ENCODE measurements at regions not wholly inside any gene's neighbourhood (a gene's known extent, or its start where the extent isn't known, plus 50 kb on each side); places are given as distances from the start of the nearest gene placed in this dataset.

- no peak for DNase-seq (ENCODE audit: low read depth in 3 of 3)
These were observed 349.7 kb downstream of the LIG4 start for GRCh38 chr13:107865643-107866031.

DNA sequence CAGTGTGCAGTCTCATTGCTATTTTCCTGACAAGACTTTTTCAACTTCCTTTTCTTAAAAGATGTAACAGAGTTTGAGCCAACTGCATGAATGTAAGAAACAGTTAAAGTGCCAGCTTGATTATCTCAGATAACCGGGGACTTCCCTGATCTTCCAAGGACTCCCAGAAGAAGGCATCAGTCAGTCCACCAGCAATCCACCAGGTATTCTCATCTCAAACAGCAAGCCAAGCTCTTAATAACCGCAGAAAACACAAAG lies 350.1 kb downstream of the LIG4 start:
- DNase-seq (ENCODE audit: low read depth in 3 of 3) = no peak

- DNase-seq (ENCODE audit: low read depth in 3 of 3) = no peak
These were observed 350.6 kb downstream of the LIG4 start for GRCh38 chr13:107864543-107865317.

DNA sequence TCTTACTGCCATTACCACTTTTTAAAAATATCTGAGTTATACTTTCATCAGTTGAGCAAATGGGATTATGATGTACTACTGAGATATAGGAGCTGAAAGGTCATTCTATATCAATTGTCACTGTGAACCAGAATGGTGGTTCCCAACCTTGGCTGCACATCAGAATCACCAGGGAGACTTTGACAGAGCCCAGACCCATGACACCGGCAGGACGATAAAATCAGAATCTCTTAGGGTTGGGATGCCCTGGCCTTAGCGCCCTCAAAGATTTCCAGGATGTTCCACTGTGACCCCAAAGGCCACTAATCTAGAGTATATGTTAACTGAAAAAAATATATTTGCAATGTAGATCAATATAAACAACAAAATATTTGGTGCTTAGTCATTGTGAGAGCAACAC lies 355.1 kb downstream of the LIG4 start:
- DNase-seq (ENCODE audit: low read depth in 3 of 3) = no peak

DNA sequence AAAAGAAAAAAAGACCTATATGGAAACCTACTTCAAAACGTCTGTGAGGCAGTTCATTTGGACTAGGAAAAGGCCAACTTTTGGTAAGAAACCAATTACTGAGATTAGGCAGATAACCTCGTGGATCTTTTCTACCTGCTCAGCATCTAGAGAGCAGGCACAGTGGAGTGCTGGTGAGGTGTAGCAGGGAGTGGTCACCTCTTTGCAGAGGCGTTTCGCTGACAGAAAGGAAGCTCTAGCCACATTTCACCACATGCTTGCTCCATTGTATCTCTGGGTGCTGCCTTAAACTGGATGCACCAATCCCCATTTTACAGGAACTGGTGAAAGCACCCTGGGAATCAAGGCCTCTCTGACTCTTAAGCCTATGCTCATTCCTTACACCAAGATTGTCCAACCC lies 360.5 kb downstream of the LIG4 start:
- DNase-seq (ENCODE audit: low read depth in 3 of 3) = no peak

- DNase-seq (ENCODE audit: low read depth in 3 of 3) = no peak
These were observed 363.3 kb downstream of the LIG4 start for GRCh38 chr13:107852072-107852471.

GRCh38 chr13:107851670-107852069 lies 363.7 kb downstream of the LIG4 start:
- no peak for DNase-seq (ENCODE audit: low read depth in 3 of 3)

DNA sequence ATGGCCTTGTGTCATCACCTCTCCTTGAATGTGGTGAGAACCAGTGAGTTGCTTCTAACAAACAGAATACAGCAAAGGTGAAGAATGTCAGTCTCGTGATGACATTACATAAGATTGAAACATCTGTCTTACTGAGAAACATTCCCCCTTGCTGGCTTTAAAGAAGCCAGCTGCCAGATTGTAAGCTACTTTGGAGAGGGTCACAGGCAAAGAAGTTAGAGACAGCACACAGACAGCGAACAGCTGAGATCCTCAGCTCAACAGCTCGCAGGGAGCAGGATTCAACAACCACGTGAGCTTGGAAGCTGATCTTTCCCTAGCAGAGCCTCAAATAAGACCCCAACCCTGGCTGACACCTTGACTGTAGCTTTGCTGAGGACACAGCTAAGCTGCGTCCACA lies 367.9 kb downstream of the LIG4 start:
- no peak for DNase-seq (ENCODE audit: low read depth in 3 of 3)

- no peak for DNase-seq (ENCODE audit: low read depth in 3 of 3)
These were observed 368.7 kb downstream of the LIG4 start for GRCh38 chr13:107846642-107847041.

DNA sequence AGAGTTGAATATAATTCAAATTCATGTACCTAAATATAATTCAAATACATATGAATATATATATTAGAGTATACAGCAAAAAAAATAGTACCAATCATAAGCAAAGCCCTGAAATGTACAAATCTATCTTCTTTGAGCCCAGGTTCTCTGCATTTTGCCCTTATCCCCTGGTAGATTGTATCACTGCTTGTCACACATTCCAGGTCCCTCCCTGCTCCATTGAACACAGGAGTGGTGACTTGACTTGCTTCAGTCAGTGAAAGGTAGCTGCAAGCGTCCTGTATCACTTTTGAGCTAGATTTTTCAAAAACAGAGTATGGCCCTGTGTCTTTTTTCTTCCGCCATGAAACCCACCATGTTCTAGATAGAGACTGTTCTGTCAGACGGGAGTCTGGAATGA lies 369.4 kb downstream of the LIG4 start:
- no peak for DNase-seq (ENCODE audit: low read depth in 3 of 3)

- no peak for DNase-seq (ENCODE audit: low read depth in 3 of 3)
These were observed 371.7 kb downstream of the LIG4 start for GRCh38 chr13:107843681-107844080.

- no peak for DNase-seq (ENCODE audit: low read depth in 3 of 3)
These were observed 372.1 kb downstream of the LIG4 start for GRCh38 chr13:107843281-107843680.

GRCh38 chr13:107842562-107843180 lies 372.7 kb downstream of the LIG4 start:
- DNase-seq (ENCODE audit: low read depth in 3 of 3) = no peak

- no peak for DNase-seq (ENCODE audit: low read depth in 3 of 3)
These were observed 376.7 kb downstream of the LIG4 start for GRCh38 chr13:107838588-107839161.

DNA sequence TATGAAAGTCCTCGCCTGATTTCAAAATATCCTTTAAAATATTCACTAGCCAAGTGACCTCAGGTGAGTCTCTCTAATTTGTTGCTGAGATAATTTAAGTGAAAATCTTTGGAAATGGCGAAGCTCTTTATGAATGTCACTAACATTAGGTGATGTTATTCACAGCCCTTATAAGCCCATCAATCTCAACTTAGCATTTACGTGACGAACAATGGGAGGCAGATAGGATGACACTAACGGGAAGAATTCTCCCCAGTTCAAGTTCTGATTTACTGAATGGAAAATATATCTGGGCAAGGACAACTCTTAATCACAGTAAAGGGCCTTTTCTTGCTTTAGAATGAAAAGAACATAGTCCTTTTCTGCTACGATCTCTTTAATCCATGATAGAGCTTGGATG lies 378.7 kb downstream of the LIG4 start:
- DNase-seq (ENCODE audit: low read depth in 3 of 3) = no peak

- DNase-seq (ENCODE audit: low read depth in 3 of 3) = no peak
These were observed 379.9 kb downstream of the LIG4 start for GRCh38 chr13:107835339-107836018.

DNA sequence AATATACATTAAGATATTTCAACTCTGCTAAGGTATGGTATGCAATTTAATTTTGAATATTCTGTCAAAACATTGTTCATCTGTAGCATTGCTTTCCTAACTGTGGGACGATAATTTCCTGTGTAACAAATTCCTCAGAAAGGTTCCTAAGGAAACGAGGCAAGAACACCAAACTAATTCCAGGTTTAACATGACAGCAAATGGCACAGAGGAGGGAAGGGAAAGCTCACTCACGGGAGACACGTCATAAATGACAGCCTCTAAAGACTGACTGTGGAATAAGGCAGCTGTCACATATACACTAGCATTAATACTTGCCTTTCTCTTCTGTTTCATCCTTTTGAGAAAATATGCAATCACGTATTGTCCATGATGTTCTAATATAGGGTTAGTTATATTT lies 380.6 kb downstream of the LIG4 start:
- no peak for DNase-seq (ENCODE audit: low read depth in 3 of 3)

GRCh38 chr13:107834281-107834680 lies 381.1 kb downstream of the LIG4 start:
- DNase-seq (ENCODE audit: low read depth in 3 of 3) = no peak

DNA sequence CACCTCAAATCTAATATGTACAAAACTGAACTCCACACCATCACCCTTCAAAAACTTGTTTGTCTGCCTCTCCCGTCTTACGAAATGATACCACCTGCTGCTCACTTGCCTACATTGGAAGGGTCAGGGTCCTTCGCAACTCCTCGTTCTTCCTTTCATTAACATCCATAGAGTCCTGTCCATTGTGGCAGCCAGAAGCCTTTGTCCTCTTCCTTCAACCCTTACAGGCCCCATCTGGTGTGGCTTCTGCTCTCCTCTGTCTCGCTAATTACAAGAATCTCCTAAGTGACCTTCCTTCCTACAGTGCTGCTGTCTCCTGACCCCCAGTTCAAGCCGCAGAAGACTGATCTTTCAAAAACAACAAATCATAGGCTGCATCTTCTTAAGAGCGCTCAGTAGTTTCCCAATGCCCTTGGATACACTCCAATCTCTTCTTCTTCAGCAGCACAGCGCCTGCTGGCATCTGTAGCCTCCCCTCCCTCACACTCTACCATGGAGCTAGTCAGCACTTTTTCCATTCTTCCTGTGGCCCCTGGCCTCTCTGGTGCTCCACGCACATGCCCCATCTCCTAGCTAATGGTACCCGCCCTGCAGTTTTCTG lies 382.7 kb downstream of the LIG4 start:
- no peak for DNase-seq (ENCODE audit: low read depth in 3 of 3)

- no peak for DNase-seq (ENCODE audit: low read depth in 3 of 3)
These were observed 384.5 kb downstream of the LIG4 start for GRCh38 chr13:107830804-107831203.

GRCh38 chr13:107827840-107828549 lies 387.3 kb downstream of the LIG4 start:
- DNase-seq (ENCODE audit: low read depth in 3 of 3) = no peak

GRCh38 chr13:107824635-107825034 lies 390.7 kb downstream of the LIG4 start:
- DNase-seq (ENCODE audit: low read depth in 3 of 3) = no peak
